Activated T-helper 2 cell treated with anti-CD3 and anti-CD28 coated beads, Interferon-gamma antibody, Interleukin-2, Interleukin-4, amounts not matched to agents 10 μg/mL and 5 μg/mL and 100 μg/mL, durations not matched to agents 14 hours and 24 hours and 36 hours (primary cell): ENCODE measurements at regions not wholly inside any gene's neighbourhood (a gene's known extent, or its start where the extent isn't known, plus 50 kb on each side); places are given as distances from the start of the nearest gene placed in this dataset.

Source experiments
- DNase-seq: peaks from one replicate; pipeline ENCODE4 v3.0.0; 2021; ENCODE audit warnings: low spot score
- H3K27ac Mint-ChIP-seq: one replicate; pipeline ENCODE4 v1.8.0; 2021; ENCODE audit warnings: mixed read lengths
- H3K27me3 Mint-ChIP-seq: one replicate; pipeline ENCODE4 v1.8.0; 2021; ENCODE audit warnings: low read depth, mixed read lengths
- H3K36me3 Mint-ChIP-seq: one replicate; pipeline ENCODE4 v1.8.0; 2021; ENCODE audit warnings: low read depth, mixed read lengths
- H3K4me1 Mint-ChIP-seq: one replicate; pipeline ENCODE4 v1.8.0; 2021; ENCODE audit warnings: low read depth, mixed read lengths
- H3K4me3 Mint-ChIP-seq: one replicate; pipeline ENCODE4 v1.8.0; 2021; ENCODE audit warnings: low read depth, mild to moderate bottlenecking, moderate library complexity, mixed read lengths
- H3K9me3 Mint-ChIP-seq: one replicate; pipeline ENCODE4 v1.8.0; 2021; ENCODE audit warnings: mixed read lengths
- intact Hi-C: fragments of 100-400 bp; cut with micrococcal nuclease; formaldehyde crosslinking; loops from one replicate; pipeline ENCODE4 v1.15.1; 2023

DNA sequence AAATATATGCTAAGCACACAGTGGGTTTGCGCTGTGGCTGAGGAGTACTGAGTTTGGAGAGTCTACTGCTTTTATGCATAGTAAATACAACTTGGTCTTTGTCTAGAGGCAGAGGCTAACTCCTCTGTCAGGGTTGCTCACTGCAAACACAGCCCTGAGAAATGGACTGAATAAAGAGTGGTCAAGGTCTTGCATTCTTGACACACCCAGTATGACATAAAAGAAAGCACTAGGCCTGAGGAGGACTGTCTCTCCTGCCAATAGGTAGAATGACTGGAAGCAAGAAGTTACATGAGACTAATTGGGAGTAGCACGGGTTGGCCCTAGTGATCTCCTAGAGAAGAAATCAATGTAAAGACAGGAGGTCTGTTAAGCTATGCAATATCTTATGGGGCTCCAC is 367.2 kb upstream of the B3GALT2 start:
- H3K4me3 Mint-ChIP-seq: no peak overlapping the region
- intact Hi-C loops: no loop called here

GRCh38 chr1:193552274-193552673 is 365.9 kb upstream of the B3GALT2 start:
- Mint-ChIP-seq H3K9me3 (peaks cover 13% of the 10 kb centered on the region), H3K27ac (no peak overlapping the region), H3K4me3 (no peak overlapping the region), H3K36me3 (peaks cover 6% of the 10 kb centered on the region), H3K27me3 (no peaks in the 10 kb centered on the region), H3K4me1 (no peaks in the 10 kb centered on the region)
- no peak for DNase-seq
- intact Hi-C loops: no loop called here

More for the DNA sequence above, 367.2 kb upstream of the B3GALT2 start:
- peaks cover 13% of the 10 kb centered on the region for H3K9me3 Mint-ChIP-seq
- no peaks in the 10 kb centered on the region for H3K27me3 Mint-ChIP-seq
- peaks cover 6% of the 10 kb centered on the region for H3K4me1 Mint-ChIP-seq
- H3K36me3 Mint-ChIP-seq: peaks cover 6% of the 10 kb centered on the region
- H3K27ac Mint-ChIP-seq: no peak overlapping the region
- DNase-seq: no peak

DNA sequence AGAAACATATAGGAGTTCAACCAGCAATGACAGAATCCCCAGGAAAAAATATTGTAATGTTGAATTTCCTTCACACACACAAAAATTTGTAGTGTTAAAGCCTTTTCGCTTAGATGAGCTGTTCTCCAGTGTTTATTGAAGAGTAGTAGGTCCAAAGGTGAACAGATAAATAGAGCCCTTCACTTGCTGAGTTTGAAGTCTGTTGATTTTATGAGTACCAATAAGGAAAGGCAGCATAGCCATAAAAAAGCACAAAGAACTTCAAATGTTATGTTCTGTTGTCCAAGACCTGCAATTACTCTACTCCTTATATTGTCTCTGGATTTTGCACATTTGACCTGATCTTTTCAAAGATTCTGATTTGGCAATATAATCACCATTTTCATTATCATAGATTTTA is 362.7 kb upstream of the B3GALT2 start:
- H3K36me3 Mint-ChIP-seq: peaks cover 13% of the 10 kb centered on the region
- no peak overlapping the region for H3K27ac Mint-ChIP-seq
- no peak for DNase-seq
- no peaks in the 10 kb centered on the region for H3K27me3 Mint-ChIP-seq
- peaks cover 6% of the 10 kb centered on the region for H3K4me1 Mint-ChIP-seq
- no peak overlapping the region for H3K4me3 Mint-ChIP-seq
- peaks cover 10% of the 10 kb centered on the region for H3K9me3 Mint-ChIP-seq
- intact Hi-C loops: loop anchor here (10.0 kb wide), 1 partner anchor 126 kb away; no protein-coding TSS in a partner anchor

GRCh38 chr1:193545171-193545570 is 358.8 kb upstream of the B3GALT2 start:
- intact Hi-C loops: loop anchor here (10.0 kb wide), 1 partner anchor 130 kb away; no protein-coding TSS in a partner anchor
- no peak for DNase-seq
- Mint-ChIP-seq H3K4me3 (no peak overlapping the region), H3K27ac (no peak overlapping the region), H3K9me3 (peaks cover 10% of the 10 kb centered on the region), H3K4me1 (peaks cover 26% of the 10 kb centered on the region), H3K36me3 (peaks cover 29% of the 10 kb centered on the region), H3K27me3 (no peaks in the 10 kb centered on the region)

DNA sequence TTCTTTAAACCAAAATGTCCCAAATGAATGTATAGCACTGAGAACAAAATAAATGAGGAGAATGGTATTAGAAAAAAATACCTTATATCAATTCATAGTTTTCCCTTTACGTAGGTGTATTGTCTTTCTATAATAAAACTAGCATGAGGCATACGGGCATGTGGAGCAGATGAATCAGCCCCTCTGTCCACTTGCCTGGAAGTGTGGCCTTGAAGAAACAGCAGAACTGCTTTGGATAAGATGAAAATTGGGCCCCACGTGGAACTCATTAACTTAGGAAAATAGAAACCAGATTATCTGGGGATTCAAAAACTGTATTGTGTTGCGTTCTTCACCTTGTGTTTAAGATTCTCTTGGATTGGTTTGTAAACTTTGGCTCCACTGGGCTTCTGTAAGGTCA is 356.8 kb upstream of the B3GALT2 start:
- Mint-ChIP-seq H3K27me3 (no peaks in the 10 kb centered on the region), H3K4me1 (peaks cover 43% of the 10 kb centered on the region), H3K36me3 (peaks cover 27% of the 10 kb centered on the region), H3K9me3 (peaks cover 8% of the 10 kb centered on the region), H3K4me3 (no peak overlapping the region), H3K27ac (no peak overlapping the region)
- intact Hi-C loops: loop anchor here (10.0 kb wide), 1 partner anchor 132 kb away; no protein-coding TSS in a partner anchor
- no peak for DNase-seq

- DNase-seq: no peak
- intact Hi-C loops: loop anchor here (10.0 kb wide), 1 partner anchor 132 kb away; no protein-coding TSS in a partner anchor
- H3K4me3 Mint-ChIP-seq: no peak overlapping the region
- H3K27ac Mint-ChIP-seq: no peak overlapping the region
- H3K27me3 Mint-ChIP-seq: no peaks in the 10 kb centered on the region
- peaks cover 8% of the 10 kb centered on the region for H3K9me3 Mint-ChIP-seq
- peaks cover 27% of the 10 kb centered on the region for H3K36me3 Mint-ChIP-seq
- H3K4me1 Mint-ChIP-seq: peaks cover 47% of the 10 kb centered on the region
Observed at GRCh38 chr1:193542690-193543089, 356.3 kb upstream of the B3GALT2 start.

GRCh38 chr1:193540511-193540910 is 354.1 kb upstream of the B3GALT2 start:
- DNase-seq: no peak
- peak overlapping the region; percentile 70 for H3K4me3 Mint-ChIP-seq
- H3K36me3 Mint-ChIP-seq: peaks cover 22% of the 10 kb centered on the region
- intact Hi-C loops: loop anchor here (1.0 to 10.0 kb wide), 2 partner anchors 29 to 134 kb away; no protein-coding TSS in a partner anchor
- H3K9me3 Mint-ChIP-seq: peaks cover 9% of the 10 kb centered on the region
- peak overlapping the region; percentile 94 for H3K27ac Mint-ChIP-seq
- H3K27me3 Mint-ChIP-seq: no peaks in the 10 kb centered on the region
- H3K4me1 Mint-ChIP-seq: peaks cover 52% of the 10 kb centered on the region

GRCh38 chr1:193539731-193540459 is 353.5 kb upstream of the B3GALT2 start:
- DNase-seq: no peak
- intact Hi-C loops: loop anchor here (1.0 to 10.0 kb wide), 5 partner anchors 29 to 733 kb away; partner anchors contain the start of gene RGS2
- peaks cover 51% of the 10 kb centered on the region for H3K4me1 Mint-ChIP-seq
- peak overlapping the region; percentile 70 for H3K4me3 Mint-ChIP-seq
- peaks cover 18% of the 10 kb centered on the region for H3K36me3 Mint-ChIP-seq
- no peaks in the 10 kb centered on the region for H3K27me3 Mint-ChIP-seq
- peaks cover 11% of the 10 kb centered on the region for H3K9me3 Mint-ChIP-seq
- H3K27ac Mint-ChIP-seq: peak overlapping the region; percentile 94

- Mint-ChIP-seq H3K4me3 (peak overlapping the region; percentile 52), H3K36me3 (peaks cover 13% of the 10 kb centered on the region), H3K9me3 (peaks cover 11% of the 10 kb centered on the region), H3K27ac (peak overlapping the region; percentile 88), H3K4me1 (peaks cover 51% of the 10 kb centered on the region), H3K27me3 (no peaks in the 10 kb centered on the region)
- no peak for DNase-seq
- intact Hi-C loops: loop anchor here (2.0 to 10.0 kb wide), 3 partner anchors 120 to 731 kb away; partner anchors contain the start of gene RGS2
Observed at GRCh38 chr1:193538680-193539079, 352.3 kb upstream of the B3GALT2 start.

DNA sequence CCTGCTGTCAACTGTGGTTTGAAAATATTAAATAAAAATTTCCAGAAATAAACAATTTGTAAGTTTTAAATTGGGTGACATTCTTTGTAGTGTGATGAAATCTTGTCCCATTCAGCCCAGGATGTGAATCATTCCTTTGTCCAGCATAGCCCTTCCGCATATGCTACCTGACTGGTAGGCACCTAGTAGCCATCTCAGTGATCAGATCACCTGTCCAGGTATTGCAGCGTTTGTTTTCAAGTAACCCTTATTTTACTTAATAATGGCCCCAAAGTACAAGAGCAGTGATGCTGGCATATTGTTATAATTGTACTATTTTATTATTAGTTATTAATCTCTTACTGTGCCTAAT is 351.6 kb upstream of the B3GALT2 start:
- DNase-seq: no peak
- peaks cover 11% of the 10 kb centered on the region for H3K9me3 Mint-ChIP-seq
- H3K4me1 Mint-ChIP-seq: peaks cover 51% of the 10 kb centered on the region
- H3K27me3 Mint-ChIP-seq: no peaks in the 10 kb centered on the region
- intact Hi-C loops: loop anchor here (2.0 to 10.0 kb wide), 3 partner anchors 119 to 731 kb away; partner anchors contain the start of gene RGS2
- H3K27ac Mint-ChIP-seq: peak overlapping the region; percentile 74
- H3K4me3 Mint-ChIP-seq: no peak overlapping the region
- peaks cover 12% of the 10 kb centered on the region for H3K36me3 Mint-ChIP-seq

- H3K4me1 Mint-ChIP-seq: peaks cover 47% of the 10 kb centered on the region
- no peaks in the 10 kb centered on the region for H3K27me3 Mint-ChIP-seq
- H3K27ac Mint-ChIP-seq: peak overlapping the region; percentile 74
- H3K36me3 Mint-ChIP-seq: peaks cover 9% of the 10 kb centered on the region
- peaks cover 11% of the 10 kb centered on the region for H3K9me3 Mint-ChIP-seq
- H3K4me3 Mint-ChIP-seq: no peak overlapping the region
- intact Hi-C loops: loop anchor here (1.0 to 10.0 kb wide), 11 partner anchors 20 to 730 kb away; partner anchors contain the start of gene RGS2
- peak; percentile 66 for DNase-seq
Observed at GRCh38 chr1:193537266-193538002, 351.0 kb upstream of the B3GALT2 start.

GRCh38 chr1:193533853-193534252 is 347.4 kb upstream of the B3GALT2 start:
- DNase-seq: no peak
- Mint-ChIP-seq H3K36me3 (peaks cover 4% of the 10 kb centered on the region), H3K9me3 (peaks cover 23% of the 10 kb centered on the region), H3K4me1 (peaks cover 19% of the 10 kb centered on the region), H3K27ac (no peak overlapping the region), H3K4me3 (no peak overlapping the region), H3K27me3 (no peaks in the 10 kb centered on the region)
- intact Hi-C loops: loop anchor here (10.0 kb wide), 1 partner anchor 271 kb away; no protein-coding TSS in a partner anchor
